HTR-8/SVneo (cell line): ENCODE measurements at regions not wholly inside any gene's neighbourhood (a gene's known extent, or its start where the extent isn't known, plus 50 kb on each side); places are given as distances from the start of the nearest gene placed in this dataset.

Experiments used
- DNase-seq: peaks from one replicate; pipeline ENCODE4 v3.0.0; 2011; ENCODE audit warnings: low spot score, mixed read lengths; ENCODE audit not compliant: insufficient read length
- FAIRE-seq: peaks from 2 replicates; lab custom pipeline; 2011; peaks lifted over from hg19 to GRCh38; lab: Jason Lieb, UNC

DNA sequence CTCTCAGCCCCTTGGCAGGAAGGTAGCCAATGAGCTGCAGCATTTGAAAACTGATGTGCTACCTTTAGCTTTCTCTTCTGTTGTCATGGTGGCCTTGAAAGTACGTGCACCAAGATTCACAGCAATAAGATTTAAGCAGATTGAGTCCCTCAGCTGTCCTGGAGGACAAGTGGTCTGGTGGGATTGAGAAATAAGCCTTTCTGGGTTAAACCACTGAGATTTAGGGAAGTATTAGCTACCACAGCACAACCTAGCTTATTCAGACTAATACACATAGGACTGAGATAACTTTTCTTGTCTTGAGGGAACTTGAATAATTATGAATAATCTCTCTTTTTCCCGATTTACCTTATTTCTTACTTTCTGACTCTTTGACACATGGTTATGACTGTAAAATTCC, 324.0 kb downstream of the PTEN start:
- FAIRE-seq (no peak), DNase-seq (no peak)

- no peak for DNase-seq
- no peak for FAIRE-seq
These were observed 326.7 kb downstream of the PTEN start for GRCh38 chr10:88190123-88190522.

DNA sequence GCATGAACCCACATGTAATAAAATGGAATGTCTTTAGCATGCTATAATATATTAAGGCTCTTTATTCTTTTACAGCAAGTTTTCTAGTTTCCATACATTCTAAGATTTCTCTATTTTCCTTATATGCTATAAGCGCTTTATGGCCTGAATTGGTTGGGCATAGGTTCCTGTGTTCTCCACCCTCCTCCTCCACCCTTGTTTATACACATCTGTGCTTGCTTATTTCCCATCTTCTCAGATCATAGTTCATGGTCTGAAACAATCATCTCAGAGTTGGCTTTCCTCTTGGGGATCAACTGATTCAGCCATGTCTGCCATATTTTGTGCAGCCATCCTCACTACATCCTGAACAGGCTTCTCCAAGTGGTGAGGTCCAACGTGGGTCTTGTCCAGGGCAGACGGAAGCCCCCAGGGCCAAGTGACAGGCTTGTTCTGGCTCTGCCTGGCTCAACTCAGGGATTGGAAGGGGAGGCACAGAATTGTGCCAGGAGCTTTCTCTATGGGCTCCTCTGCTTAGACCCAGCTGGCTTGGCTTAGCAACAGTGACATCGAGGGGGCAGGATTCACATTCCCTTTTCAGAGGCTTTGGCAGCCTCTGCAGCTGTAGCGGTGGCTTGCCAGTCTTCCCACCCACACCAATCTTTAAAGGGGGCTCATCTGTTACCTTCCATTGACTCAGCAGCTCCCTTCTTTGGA, 327.3 kb downstream of the PTEN start:
- no peak for FAIRE-seq
- DNase-seq: no peak

- FAIRE-seq (no peak), DNase-seq (no peak)
These were observed 329.6 kb downstream of the PTEN start for GRCh38 chr10:88193018-88193417.

DNA sequence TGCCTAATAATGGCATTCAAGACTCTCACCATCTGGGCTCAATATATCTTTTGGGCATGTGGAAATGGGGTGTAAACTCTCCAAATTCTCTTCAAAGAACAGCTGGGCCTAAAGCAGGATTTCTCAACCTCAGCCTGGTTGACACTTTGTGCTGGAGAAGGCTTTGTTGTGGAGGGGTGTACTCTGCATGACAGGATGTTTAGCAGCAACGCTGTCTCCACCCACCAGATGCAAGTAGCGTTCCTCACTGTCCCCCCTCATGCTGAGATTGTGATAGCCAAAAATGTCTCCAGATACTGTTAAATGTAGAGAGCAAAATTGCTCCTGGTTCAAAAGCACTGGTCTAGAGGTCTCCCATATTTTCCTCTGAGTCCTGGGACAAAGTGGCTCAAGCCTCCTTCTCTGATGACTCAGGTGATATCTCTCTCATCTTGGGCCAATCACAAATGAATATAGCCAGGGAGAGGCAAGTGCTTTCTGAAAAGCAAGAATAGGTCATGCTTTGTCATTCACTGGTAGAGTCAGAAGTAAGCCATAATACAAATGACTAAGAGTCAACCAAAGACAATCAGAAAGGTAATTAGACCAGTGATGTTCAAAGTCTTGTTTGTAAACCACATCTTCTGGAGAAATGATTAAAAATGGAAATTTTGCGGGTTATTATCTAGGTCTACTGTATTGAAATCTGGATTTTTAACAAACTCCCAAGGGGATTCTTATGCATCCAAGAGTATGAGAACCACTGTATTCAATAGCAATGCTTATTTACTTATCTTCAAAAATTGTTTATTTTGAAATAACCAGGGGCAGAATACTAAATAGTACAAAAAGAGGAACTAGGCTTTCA, 330.8 kb downstream of the PTEN start:
- FAIRE-seq: no peak
- no peak for DNase-seq

DNA sequence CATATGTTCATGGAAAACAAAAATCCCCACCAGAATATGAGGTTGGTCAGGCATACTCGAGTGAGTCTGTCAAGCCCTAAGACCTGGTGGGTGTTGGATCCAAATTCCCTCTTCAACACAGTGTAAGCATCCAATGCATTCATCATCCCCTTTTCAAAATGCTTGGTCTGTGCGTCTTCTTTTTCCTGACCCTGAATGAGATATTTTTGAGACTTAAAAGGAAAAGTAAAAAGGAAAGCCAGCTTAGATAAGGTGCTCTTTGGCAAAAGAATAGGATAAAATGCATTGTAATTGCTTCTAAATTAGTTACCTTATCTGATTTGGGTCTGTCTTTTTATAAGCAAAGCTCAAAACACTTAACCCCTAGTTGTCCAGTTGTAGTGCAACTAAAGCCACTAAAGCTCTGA, 331.5 kb downstream of the PTEN start:
- FAIRE-seq: no peak
- DNase-seq: no peak

GRCh38 chr10:88195841-88196240, 332.4 kb downstream of the PTEN start:
- DNase-seq (no peak), FAIRE-seq (no peak)

- DNase-seq: no peak
- no peak for FAIRE-seq
These were observed 332.9 kb downstream of the PTEN start for GRCh38 chr10:88196291-88196690.

DNA sequence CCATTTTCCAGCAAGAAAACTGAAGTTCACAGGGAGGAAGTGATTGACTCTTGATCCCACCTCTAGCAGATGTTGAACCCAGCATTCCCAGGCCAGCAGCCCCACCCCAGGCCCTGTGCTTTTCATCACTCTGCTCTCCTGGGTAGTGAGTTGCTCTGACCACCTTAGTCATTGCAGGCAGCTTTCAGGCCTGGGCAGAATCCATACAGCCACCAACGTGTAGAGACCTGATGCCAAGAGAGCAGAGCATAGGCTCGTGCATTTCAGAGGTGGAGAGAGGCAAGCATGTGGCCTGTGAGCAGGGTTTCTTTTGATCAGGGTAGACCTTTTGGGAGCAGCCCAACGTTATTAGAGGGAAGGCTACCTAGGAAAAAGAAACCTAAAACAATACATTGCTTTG, 334.6 kb downstream of the PTEN start:
- DNase-seq (no peak), FAIRE-seq (no peak)

GRCh38 chr10:88200312-88201032, 337.0 kb downstream of the PTEN start:
- DNase-seq (no peak), FAIRE-seq (no peak)

DNA sequence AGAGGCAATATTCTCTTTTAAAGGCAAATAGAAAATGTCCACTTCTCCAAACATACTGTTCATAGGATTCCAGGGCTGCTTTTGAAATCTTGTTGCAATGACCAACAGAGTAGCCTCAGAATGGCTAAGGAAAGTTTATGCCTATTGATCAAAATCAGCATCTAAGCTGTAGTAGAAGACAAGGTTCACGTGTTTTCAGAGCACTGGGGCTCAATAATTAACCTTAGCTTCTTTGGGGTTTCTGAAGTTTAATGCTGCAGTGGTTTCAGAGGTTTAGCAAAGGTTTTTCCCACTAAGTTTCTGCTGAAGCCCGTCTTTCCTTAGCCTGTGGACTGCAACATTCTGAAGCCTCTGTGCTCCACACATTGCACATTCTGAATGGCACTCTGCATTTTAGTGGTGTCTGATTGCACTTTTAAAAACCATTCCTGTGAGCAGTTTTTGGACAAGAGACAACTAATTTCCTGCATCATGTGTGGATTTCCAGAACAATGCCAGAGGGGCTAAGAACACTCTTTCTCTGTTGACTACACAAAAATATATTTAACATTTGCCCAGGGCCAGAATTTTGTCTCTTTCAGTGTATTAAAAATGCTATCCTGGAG, 342.5 kb downstream of the PTEN start:
- DNase-seq: no peak
- no peak for FAIRE-seq

GRCh38 chr10:88207121-88207546, 343.7 kb downstream of the PTEN start:
- FAIRE-seq: no peak
- DNase-seq: no peak

DNA sequence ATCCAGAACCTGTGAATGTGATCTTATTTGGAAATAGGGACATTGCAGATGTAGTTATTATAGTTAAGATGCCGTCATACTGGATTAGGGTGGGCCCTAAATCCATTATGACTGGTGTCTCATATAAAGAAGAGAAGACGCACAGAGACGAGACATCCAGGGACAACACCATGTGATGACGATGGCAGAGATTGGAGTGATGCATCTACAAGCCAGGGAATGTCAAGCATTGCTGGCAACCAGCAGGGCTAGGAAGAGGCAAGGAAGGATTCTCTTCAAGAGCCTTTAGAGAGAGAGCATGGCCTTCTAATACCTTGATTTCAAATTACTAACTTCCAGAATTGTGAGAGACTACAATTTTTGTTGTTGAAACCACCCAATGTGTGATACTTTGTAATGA, 345.8 kb downstream of the PTEN start:
- no peak for DNase-seq

GRCh38 chr10:88209837-88210561, 346.6 kb downstream of the PTEN start:
- DNase-seq: no peak
- no peak for FAIRE-seq

More for the DNA sequence above, 345.8 kb downstream of the PTEN start:
- FAIRE-seq: no peak

DNA sequence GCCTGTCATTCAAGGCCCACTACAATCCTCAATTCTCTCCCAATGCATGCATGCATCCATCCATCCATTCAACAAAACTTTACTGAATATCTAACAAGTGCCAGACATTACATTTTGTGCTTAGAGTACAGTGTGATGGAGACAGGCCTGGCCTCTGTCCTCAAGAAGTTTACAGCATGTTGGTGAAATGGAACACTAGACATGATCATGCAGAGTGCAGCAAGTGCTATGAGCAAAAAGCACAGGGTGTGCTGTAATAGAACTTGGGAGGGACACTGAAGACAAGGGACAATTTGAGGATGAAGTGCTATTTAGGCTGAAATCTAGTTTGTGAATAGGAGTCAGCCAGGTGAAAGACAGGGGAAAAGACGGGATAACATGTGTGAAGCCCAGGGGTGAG, 347.8 kb downstream of the PTEN start:
- no peak for FAIRE-seq

GRCh38 chr10:88212069-88212468, 348.6 kb downstream of the PTEN start:
- no peak for FAIRE-seq
- DNase-seq: no peak

More for the DNA sequence above, 347.8 kb downstream of the PTEN start:
- DNase-seq: no peak

- no peak for FAIRE-seq
- no peak for DNase-seq
These were observed 349.7 kb downstream of the PTEN start for GRCh38 chr10:88213065-88213605.

GRCh38 chr10:88216976-88217375, 353.6 kb downstream of the PTEN start:
- DNase-seq (no peak), FAIRE-seq (no peak)

- no peak for FAIRE-seq
These were observed 354.9 kb downstream of the PTEN start for GRCh38 chr10:88218362-88218761.

DNA sequence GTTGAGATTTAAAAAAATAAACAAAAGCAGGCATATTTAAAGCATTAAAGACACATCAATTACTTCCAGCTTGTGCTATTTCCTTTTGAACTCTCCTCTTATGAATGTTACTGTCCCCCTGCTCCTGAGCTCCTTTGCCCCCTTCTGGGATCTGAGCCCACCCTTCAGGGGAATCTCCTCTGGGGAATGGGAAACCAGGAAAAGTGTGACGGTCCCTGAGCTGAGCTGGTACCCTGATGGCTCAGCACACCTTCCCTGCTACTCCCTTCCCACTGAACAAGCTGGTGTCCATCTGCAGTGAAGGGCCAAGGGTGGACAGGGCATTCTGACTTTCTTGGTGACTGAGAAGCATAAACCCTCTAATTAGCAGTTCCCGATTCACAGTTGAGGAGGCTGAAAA, 356.3 kb downstream of the PTEN start:
- DNase-seq (no peak), FAIRE-seq (no peak)

More at GRCh38 chr10:88218362-88218761, 354.9 kb downstream of the PTEN start:
- no peak for DNase-seq
